ENCODE measurements at regions not wholly inside any gene's neighbourhood (a gene's known extent, or its start where the extent isn't known, plus 50 kb on each side); places are given as distances from the start of the nearest gene placed in this dataset.

DNA sequence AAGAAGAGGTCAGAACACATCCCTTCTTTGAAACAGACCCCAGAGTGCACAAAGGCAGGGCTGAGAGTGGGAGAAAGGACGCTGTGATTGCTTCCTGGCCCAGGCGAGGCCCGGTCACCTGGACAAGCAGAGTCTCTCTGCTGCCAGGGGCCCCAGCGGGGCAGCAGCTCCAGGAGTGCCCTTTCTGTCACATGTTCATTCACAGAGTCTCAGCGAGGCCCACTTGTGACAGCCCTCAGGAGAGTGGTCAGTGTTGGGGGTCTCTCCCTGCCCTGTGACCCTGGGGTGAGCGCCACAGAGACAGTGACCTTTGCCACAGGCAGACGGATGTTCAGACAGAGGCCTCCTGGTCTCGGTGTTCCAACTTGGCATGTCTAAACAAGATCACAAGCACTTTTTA lies 130.2 kb upstream of the IRX4 start:
- intact Hi-C loops (cut with DNase I) = loop anchor here (10.0 kb wide), 1 partner anchor 248 kb away; no protein-coding TSS in a partner anchor
- Histone ChIP-seq H3K4me3 (no peak overlapping the region), H3K4me1 (no peaks in the 10 kb centered on the region), H3K9me3 (no peaks in the 10 kb centered on the region), H3K27ac (no peak overlapping the region), H3K27me3 (no peaks in the 10 kb centered on the region), H3K36me3 (no peaks in the 10 kb centered on the region), H3K9ac (ENCODE audit: low read depth in 2 of 2, low read length in 2 of 2) (no peak overlapping the region)
- TF ChIP-seq, protein P1, sequence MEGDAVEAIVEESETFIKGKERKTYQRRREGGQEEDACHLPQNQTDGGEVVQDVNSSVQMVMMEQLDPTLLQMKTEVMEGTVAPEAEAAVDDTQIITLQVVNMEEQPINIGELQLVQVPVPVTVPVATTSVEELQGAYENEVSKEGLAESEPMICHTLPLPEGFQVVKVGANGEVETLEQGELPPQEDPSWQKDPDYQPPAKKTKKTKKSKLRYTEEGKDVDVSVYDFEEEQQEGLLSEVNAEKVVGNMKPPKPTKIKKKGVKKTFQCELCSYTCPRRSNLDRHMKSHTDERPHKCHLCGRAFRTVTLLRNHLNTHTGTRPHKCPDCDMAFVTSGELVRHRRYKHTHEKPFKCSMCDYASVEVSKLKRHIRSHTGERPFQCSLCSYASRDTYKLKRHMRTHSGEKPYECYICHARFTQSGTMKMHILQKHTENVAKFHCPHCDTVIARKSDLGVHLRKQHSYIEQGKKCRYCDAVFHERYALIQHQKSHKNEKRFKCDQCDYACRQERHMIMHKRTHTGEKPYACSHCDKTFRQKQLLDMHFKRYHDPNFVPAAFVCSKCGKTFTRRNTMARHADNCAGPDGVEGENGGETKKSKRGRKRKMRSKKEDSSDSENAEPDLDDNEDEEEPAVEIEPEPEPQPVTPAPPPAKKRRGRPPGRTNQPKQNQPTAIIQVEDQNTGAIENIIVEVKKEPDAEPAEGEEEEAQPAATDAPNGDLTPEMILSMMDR (IDR thresholded peaks at IDR 0.05) = no peak
- DNase-seq = no peak

DNA sequence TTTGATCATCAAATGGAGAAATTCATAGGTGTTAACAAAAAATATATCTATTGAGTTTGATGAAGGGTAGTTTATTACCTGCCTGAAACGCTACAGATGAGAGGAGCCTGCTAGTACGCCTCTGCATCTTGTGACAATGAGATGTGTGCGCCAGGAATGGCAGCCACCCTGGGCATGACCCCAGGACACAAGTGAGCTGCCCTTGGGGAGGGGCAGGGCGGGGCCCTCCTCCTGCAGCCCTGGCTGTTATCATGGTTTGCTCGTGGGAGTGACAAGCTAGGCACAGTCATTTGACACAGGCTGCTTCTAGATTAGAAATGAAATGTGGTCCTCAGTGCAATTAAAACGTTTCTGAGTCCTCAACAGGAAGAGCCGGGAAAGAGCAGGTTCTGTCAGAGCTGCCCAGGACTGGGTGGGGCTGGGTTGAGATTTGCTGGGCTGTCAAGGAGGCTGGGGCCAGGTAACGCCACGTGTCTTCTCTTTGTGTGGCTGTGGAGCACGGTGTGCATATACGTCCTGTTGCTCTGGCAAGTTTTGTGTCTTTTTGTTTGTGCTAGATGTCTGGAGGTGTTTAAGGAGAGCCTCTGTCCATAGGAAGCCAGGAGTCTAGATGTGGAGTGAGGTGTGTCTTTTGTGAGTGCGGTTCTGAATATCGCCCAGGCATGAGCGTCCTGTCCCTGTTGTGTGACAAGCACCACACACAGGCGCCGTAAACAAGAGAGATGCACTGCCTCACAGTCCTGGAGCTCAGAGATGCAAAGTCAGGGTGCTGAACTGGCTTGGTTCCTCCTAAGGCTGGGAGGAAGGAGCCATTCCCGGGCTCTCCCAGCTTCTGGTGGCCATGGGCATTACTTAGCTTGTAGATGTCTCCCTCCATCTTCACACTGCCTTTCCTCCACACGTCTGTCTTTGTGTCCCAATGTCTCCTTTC lies 129.0 kb upstream of the IRX4 start:
- H3K9ac ChIP-seq (ENCODE audit: low read depth in 2 of 2, low read length in 2 of 2) = no peak overlapping the region
- intact Hi-C loops (cut with DNase I) = loop anchor here (10.0 kb wide), 1 partner anchor 247 kb away; no protein-coding TSS in a partner anchor
- no peaks in the 10 kb centered on the region for H3K4me1 ChIP-seq
- no peak overlapping the region for H3K27ac ChIP-seq
- TF ChIP-seq, protein P1 (IDR thresholded peaks at IDR 0.05) = no peak
- H3K9me3 ChIP-seq = no peaks in the 10 kb centered on the region
- DNase-seq = no peak
- no peaks in the 10 kb centered on the region for H3K36me3 ChIP-seq
- H3K4me3 ChIP-seq = no peak overlapping the region
- no peaks in the 10 kb centered on the region for H3K27me3 ChIP-seq

DNA sequence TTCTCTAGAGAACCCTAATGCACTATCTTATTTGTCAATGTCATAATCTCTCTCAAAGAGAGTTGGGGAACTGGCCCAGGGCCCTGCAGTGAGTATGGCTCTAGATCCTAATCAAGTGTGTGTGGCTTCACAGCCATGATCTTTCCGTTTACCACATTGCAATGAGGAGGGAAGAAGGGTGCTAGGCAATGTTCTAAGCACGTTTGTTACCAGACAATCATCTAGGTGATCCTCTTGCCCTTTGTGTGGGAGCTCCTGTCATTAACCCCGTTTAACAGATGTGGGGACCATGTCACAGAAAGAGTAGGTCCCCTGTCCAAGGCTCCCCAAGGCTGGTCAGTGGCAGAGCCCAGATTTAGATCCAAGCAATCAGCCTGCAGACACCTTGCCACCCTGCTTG lies 128.2 kb upstream of the IRX4 start:
- Histone ChIP-seq H3K4me3 (no peak overlapping the region), H3K27ac (no peak overlapping the region), H3K9me3 (no peaks in the 10 kb centered on the region), H3K4me1 (no peaks in the 10 kb centered on the region), H3K36me3 (no peaks in the 10 kb centered on the region), H3K9ac (ENCODE audit: low read depth in 2 of 2, low read length in 2 of 2) (no peak overlapping the region), H3K27me3 (no peaks in the 10 kb centered on the region)
- intact Hi-C loops (cut with DNase I) = loop anchor here (10.0 kb wide), 1 partner anchor 246 kb away; no protein-coding TSS in a partner anchor
- TF ChIP-seq, protein P1 (IDR thresholded peaks at IDR 0.05) = no peak
- DNase-seq = no peak

DNA sequence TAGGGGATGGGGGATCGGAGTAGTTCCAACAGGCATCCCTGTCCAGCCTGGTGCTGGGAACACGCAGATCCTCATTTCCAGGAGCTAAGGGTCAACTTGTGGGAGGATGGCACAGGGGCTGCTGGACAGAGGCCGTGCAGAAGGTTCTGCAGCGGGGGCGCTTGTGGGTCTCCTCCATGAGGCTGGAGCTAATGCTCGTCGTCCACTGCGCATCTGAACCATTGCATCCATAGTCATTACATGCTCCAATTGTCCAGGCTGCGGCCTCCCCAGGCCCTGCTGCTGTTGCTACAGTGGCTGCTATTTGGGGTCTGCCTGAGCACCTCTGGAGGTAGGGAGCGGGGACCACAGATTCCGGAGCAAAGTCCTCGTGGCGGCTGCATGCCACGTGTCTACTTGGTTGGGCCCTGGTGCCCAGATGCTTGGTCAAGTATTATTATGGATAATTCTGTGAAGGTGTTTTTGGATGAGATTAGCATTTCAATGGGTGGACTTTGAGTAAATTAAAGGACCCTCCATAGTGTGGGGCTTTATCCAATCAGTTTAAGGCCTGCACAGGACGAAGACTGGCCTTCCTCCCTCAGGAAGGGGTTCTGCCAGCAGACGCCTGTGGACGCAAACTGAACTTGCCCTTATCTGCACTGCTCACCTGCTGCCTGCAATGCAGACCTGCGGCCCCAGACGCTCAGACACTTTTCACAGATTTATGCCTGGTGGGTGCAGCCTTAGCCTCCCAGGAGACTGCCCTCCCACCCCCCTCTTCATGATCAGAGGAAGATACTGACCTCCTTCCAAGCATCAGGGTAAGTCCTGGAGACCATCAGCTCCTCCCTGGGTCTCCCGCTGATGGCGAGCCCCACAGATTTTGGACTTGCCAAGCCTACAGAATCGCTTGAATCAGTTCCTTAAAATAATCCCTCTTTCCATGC lies 127.5 kb upstream of the IRX4 start:
- DNase-seq = no peak
- intact Hi-C loops (cut with DNase I) = loop anchor here (10.0 kb wide), 1 partner anchor 245 kb away; no protein-coding TSS in a partner anchor
- Histone ChIP-seq H3K36me3 (no peaks in the 10 kb centered on the region), H3K27me3 (no peaks in the 10 kb centered on the region), H3K4me3 (no peak overlapping the region), H3K9ac (ENCODE audit: low read depth in 2 of 2, low read length in 2 of 2) (no peak overlapping the region), H3K4me1 (no peaks in the 10 kb centered on the region), H3K9me3 (no peaks in the 10 kb centered on the region), H3K27ac (no peak overlapping the region)
- TF ChIP-seq, protein P1 (IDR thresholded peaks at IDR 0.05) = no peak

All from colonic mucosa (tissue), 4 donors.